Hepatocyte (in vitro differentiated cells): ENCODE measurements at regions not wholly inside any gene's neighbourhood (a gene's known extent, or its start where the extent isn't known, plus 50 kb on each side); places are given as distances from the start of the nearest gene placed in this dataset.
"Not testable (repeated sequence)": the region's sequence is repeated elsewhere in the genome, so short reads cannot be mapped to it uniquely, and the experiment has no call there.

ENCODE experiments used
- DNase-seq: peaks from one replicate; pipeline ENCODE4 v3.0.0-alpha.2; 2016; ENCODE audit warnings: low spot score
- H2AFZ ChIP-seq: fragments of 200-600 bp; sonication (generic); 2 replicates; pipeline ENCODE4 v1.6.0; 2016; ENCODE audit warnings: antibody characterized with exemption, mild to moderate bottlenecking
- H3K27ac ChIP-seq: fragments of 200-600 bp; sonication (generic); 2 replicates; pipeline ENCODE4 v1.5.1; 2016; ENCODE audit warnings: mild to moderate bottlenecking
- H3K27me3 ChIP-seq: fragments of 200-600 bp; sonication (generic); 2 replicates; pipeline ENCODE4 v1.6.1; 2016
- H3K36me3 ChIP-seq: fragments of 200-600 bp; sonication (generic); replicated peaks from 2 replicates; pipeline ENCODE4 v1.5.1; 2016; ENCODE audit warnings: low read depth; ENCODE audit not compliant: insufficient read depth
- H3K4me1 ChIP-seq: fragments of 200-600 bp; sonication (generic); 2 replicates; pipeline ENCODE4 v1.5.1; 2016; ENCODE audit warnings: mild to moderate bottlenecking, moderate library complexity; ENCODE audit not compliant: insufficient read depth
- H3K4me2 ChIP-seq: fragments of 200-600 bp; sonication (generic); 2 replicates; pipeline ENCODE4 v1.6.0; 2016
- H3K4me3 ChIP-seq: fragments of 200-600 bp; sonication (generic); 2 replicates; pipeline ENCODE4 v1.5.1; 2016; ENCODE audit warnings: mild to moderate bottlenecking
- H3K79me2 ChIP-seq: fragments of 200-600 bp; sonication (generic); 2 replicates; pipeline ENCODE4 v1.6.0; 2017; ENCODE audit warnings: mild to moderate bottlenecking
- H3K9me2 ChIP-seq: fragments of 200-600 bp; sonication (generic); replicated peaks from 2 replicates; pipeline ENCODE4 v1.6.0; 2017; ENCODE audit warnings: mild to moderate bottlenecking; ENCODE audit not compliant: insufficient read depth
- H3K9me3 ChIP-seq: fragments of 200-600 bp; sonication (generic); 2 replicates; pipeline ENCODE4 v1.5.1; 2016; ENCODE audit warnings: low read depth, mild to moderate bottlenecking
- H4K20me1 ChIP-seq: fragments of 200-600 bp; sonication (generic); 2 replicates; pipeline ENCODE4 v1.6.0; 2016; ENCODE audit warnings: mild to moderate bottlenecking; ENCODE audit not compliant: insufficient read depth, poor library complexity, severe bottlenecking
- CTCF ChIP-seq: fragments of 200-600 bp; sonication (generic); IDR thresholded peaks from 2 replicates; pipeline ENCODE4 v1.5.1; 2016; ENCODE audit warnings: antibody characterized with exemption, mild to moderate bottlenecking; ENCODE audit not compliant: poor library complexity
- EZH2 ChIP-seq: fragments of 200-600 bp; sonication (generic); IDR thresholded peaks from 2 replicates; pipeline ENCODE4 v1.6.1; 2016; ENCODE audit warnings: antibody characterized with exemption, mild to moderate bottlenecking, borderline replicate concordance
- EZH2phosphoT487 ChIP-seq: fragments of 200-600 bp; sonication (generic); IDR thresholded peaks from one replicate; pipeline ENCODE4 v1.6.1; 2018; ENCODE audit warnings: antibody characterized with exemption, mild to moderate bottlenecking, low read depth, moderate library complexity; ENCODE audit not compliant: unreplicated experiment, severe bottlenecking
- WGBS: methylation state at CpG from one replicate; pipeline ENCODE4 v1.1.6; 2016; ENCODE audit warnings: low lambda C conversion rate; ENCODE audit errors: missing lambda C conversion rate; 5-methylcytosine and 5-hydroxymethylcytosine counted together

DNA sequence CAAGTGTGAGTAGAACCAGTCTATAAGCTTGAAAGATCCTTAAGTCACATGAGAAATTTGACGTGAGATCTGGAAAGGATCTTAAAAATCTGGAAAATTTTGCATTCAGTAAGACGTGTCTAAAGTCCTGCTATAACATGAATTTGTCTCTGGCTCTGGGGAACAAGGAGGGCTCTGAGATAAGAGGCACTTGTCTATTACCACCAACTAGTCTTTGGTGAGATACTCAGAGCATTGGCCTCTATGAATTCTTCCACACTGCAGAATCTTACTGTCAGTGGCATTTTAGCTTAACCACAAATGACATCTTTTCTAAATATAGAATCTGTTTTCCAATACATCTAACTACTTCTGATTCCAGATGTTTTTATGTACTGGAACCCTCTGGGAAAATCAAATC, 1504.5 kb downstream of the DPP10 start:
- Histone ChIP-seq H3K27ac (no peak overlapping the region), H3K27me3 (no peaks in the 10 kb centered on the region), H2AFZ (no peak overlapping the region), H4K20me1 (no peaks in the 10 kb centered on the region), H3K9me2 (no peaks in the 10 kb centered on the region), H3K4me3 (no peak overlapping the region), H3K79me2 (no peaks in the 10 kb centered on the region), H3K4me1 (no peaks in the 10 kb centered on the region), H3K36me3 (no peaks in the 10 kb centered on the region), H3K4me2 (no peak overlapping the region), H3K9me3 (no peaks in the 10 kb centered on the region)
- TF ChIP-seq CTCF (no peak), EZH2phosphoT487 (no peak), EZH2 (no peak)
- WGBS = 70% methylated on average over 2 of the region's 2 CpGs
- no peak for DNase-seq

DNA sequence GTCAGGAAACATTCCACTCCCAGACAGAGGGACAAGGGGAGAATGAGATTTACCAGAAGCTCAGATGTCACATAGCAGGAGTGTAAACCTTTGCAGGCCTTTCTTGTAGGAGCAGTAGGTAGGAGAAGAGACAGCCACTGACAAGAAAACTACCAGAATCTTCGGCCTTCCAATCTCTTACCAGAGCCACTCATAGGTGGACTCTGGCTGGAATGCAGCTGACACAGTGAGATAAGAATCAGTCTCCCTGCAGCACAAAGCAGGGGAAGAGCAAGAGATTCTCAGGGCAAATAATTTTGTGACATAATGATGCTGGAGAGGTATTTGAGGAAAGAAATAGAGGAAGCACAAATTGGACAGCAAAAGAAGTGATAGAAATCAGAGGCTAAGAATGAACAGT, 1534.5 kb downstream of the DPP10 start:
- Histone ChIP-seq H2AFZ (no peak overlapping the region), H3K27ac (no peak overlapping the region), H3K9me3 (no peaks in the 10 kb centered on the region), H3K9me2 (no peaks in the 10 kb centered on the region), H3K4me1 (no peaks in the 10 kb centered on the region), H3K4me2 (no peak overlapping the region), H3K4me3 (no peak overlapping the region), H4K20me1 (no peaks in the 10 kb centered on the region), H3K36me3 (no peaks in the 10 kb centered on the region), H3K79me2 (no peaks in the 10 kb centered on the region), H3K27me3 (no peaks in the 10 kb centered on the region)
- WGBS = 8% methylated on average over 1 of the region's 1 CpG
- TF ChIP-seq EZH2phosphoT487 (no peak), EZH2 (no peak), CTCF (no peak)
- no peak for DNase-seq

DNA sequence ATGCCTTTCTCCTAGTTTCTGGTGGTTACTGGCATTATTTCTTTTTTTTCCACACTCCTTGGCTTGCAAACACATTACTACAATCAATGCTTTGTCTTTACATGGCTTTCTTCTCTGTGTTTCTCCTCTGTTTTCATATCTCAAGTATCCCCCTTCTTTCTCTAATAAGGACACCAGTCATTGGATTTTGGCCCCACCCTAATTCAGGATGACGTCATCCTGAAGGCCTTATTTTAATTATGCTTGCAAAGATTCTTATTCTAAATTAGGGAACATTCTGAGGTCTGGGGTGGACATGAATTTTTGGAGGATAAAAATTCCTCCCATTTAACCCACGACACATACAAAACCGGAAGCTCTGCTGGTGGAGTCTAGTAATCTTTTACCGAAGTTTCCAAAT, 1556.6 kb downstream of the DPP10 start:
- H3K4me1 ChIP-seq = no peaks in the 10 kb centered on the region

GRCh38 chr2:116023026-116023425, 1580.6 kb downstream of the DPP10 start:
- Histone ChIP-seq H3K79me2 (no peaks in the 10 kb centered on the region), H3K4me3 (no peak overlapping the region), H3K4me2 (no peak overlapping the region), H3K27ac (no peak overlapping the region), H2AFZ (no peak overlapping the region), H3K36me3 (no peaks in the 10 kb centered on the region), H3K9me3 (no peaks in the 10 kb centered on the region), H4K20me1 (no peaks in the 10 kb centered on the region), H3K9me2 (no peaks in the 10 kb centered on the region), H3K4me1 (no peaks in the 10 kb centered on the region), H3K27me3 (no peaks in the 10 kb centered on the region)
- 78% methylated on average over 2 of the region's 2 CpGs for WGBS
- TF ChIP-seq CTCF (no peak), EZH2 (no peak), EZH2phosphoT487 (no peak)
- DNase-seq = no peak

More for the DNA sequence above, 1556.6 kb downstream of the DPP10 start:
- Histone ChIP-seq H3K27ac (no peak overlapping the region), H3K79me2 (no peaks in the 10 kb centered on the region), H3K9me2 (no peaks in the 10 kb centered on the region), H3K4me2 (no peak overlapping the region), H2AFZ (no peak overlapping the region), H3K36me3 (no peaks in the 10 kb centered on the region), H3K4me3 (no peak overlapping the region), H3K9me3 (no peaks in the 10 kb centered on the region), H4K20me1 (no peaks in the 10 kb centered on the region), H3K27me3 (no peaks in the 10 kb centered on the region)
- no peak for TF ChIP-seq EZH2phosphoT487
- TF ChIP-seq EZH2 = no peak
- 93% methylated on average over 4 of the region's 4 CpGs for WGBS
- DNase-seq = no peak

- H3K4me1 ChIP-seq, H3K27ac ChIP-seq, H3K4me3 ChIP-seq, DNase-seq, H3K79me2 ChIP-seq, H3K4me2 ChIP-seq, H3K9me3 ChIP-seq, H3K9me2 ChIP-seq, H3K27me3 ChIP-seq, H2AFZ ChIP-seq, H4K20me1 ChIP-seq, H3K36me3 ChIP-seq: not testable (repeated sequence)
- WGBS = 93% methylated on average over 1 of the region's 1 CpG
Measured at GRCh38 chr2:116038758-116039157, 1596.3 kb downstream of the DPP10 start.
